Activated CD8-positive, alpha-beta memory T cell treated with anti-CD3 and anti-CD28 coated beads, Interleukin-2, amount 10 ng/mL, durations not matched to agents 7 days and 5 days (primary cell): ENCODE measurements at regions not wholly inside any gene's neighbourhood (a gene's known extent, or its start where the extent isn't known, plus 50 kb on each side); places are given as distances from the start of the nearest gene placed in this dataset.

Source experiments
- ATAC-seq: fragments of 150-1000 bp; cut with Tn5 transposase; one replicate; pipeline ENCODE4 v1.10.0; 2021; ENCODE audit warnings: moderate library complexity
- CTCF ChIA-PET: fragments of 350-600 bp; sonication (Branson Sonifier 250); formaldehyde crosslinking; loops from one replicate; lab custom pipeline; 2021; ENCODE audit warnings: antibody characterized with exemption; lab: Charles Lee
- DNase-seq: peaks from one replicate; pipeline ENCODE4 v3.0.0-alpha.2; 2020
- H3K27ac Mint-ChIP-seq: one replicate; pipeline ENCODE4 v1.8.0; 2021; ENCODE audit warnings: mild to moderate bottlenecking, mixed read lengths
- H3K27me3 Mint-ChIP-seq: one replicate; pipeline ENCODE4 v1.8.0; 2021; ENCODE audit warnings: mixed read lengths
- H3K36me3 Mint-ChIP-seq: one replicate; pipeline ENCODE4 v1.8.0; 2021; ENCODE audit warnings: mild to moderate bottlenecking, mixed read lengths
- H3K4me1 Mint-ChIP-seq: one replicate; pipeline ENCODE4 v1.8.0; 2021; ENCODE audit warnings: mixed read lengths
- H3K4me3 Mint-ChIP-seq: one replicate; pipeline ENCODE4 v1.8.0; 2021; ENCODE audit warnings: mild to moderate bottlenecking, moderate library complexity, mixed read lengths
- H3K9me3 Mint-ChIP-seq: one replicate; pipeline ENCODE4 v1.8.0; 2022; ENCODE audit warnings: low read depth, mixed read lengths

DNA sequence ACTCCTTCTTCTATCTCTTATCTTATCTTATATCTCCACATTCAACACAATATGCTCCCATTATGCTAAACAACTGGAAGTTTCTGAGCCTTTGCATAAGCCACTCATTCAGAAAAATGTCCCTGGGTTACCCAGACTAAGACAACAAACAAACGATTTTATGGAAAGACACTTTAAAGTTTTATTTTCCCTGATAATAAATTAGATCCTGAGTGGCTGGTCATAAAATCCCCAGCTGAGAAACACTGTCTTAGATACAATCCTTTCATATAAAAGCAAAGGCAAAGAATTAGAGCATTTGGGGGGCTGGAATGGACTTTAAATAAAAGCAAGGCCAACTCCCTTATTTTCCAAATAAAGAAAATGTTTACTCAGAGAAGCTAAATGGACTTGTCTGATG lies 322.3 kb downstream of the GBE1 start:
- no peak overlapping the region for H3K4me3 Mint-ChIP-seq
- no peaks in the 10 kb centered on the region for H3K9me3 Mint-ChIP-seq
- no peak for ATAC-seq
- DNase-seq, result no peak
- no peaks in the 10 kb centered on the region for H3K27me3 Mint-ChIP-seq
- H3K36me3 Mint-ChIP-seq, result no peaks in the 10 kb centered on the region
- no peaks in the 10 kb centered on the region for H3K4me1 Mint-ChIP-seq
- CTCF ChIA-PET, result no interaction called here
- H3K27ac Mint-ChIP-seq, result no peak overlapping the region

DNA sequence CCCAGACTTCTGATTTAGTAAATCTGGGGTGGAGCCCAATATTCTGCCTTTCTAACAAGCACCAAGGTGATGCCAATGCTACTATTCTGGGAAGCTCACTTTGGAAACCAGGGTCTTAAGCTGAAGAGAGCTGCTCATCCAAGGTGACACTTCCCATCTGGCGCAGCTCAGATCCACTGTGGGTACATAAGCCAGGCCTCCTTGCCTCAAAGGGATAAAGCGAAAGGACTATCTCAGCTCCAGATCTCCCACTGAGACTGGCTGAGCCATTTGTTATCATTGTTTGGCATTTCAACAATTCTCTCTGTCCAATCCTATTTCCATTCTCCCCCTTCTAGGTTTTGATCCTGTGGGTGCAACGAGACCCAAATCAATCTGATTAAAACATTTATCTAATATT lies 323.8 kb downstream of the GBE1 start:
- DNase-seq (no peak), ATAC-seq (no peak)
- CTCF ChIA-PET, result no interaction called here
- H3K27me3 Mint-ChIP-seq, result no peaks in the 10 kb centered on the region
- H3K27ac Mint-ChIP-seq, result no peak overlapping the region
- no peak overlapping the region for H3K4me3 Mint-ChIP-seq
- H3K36me3 Mint-ChIP-seq, result no peaks in the 10 kb centered on the region
- no peaks in the 10 kb centered on the region for H3K9me3 Mint-ChIP-seq
- H3K4me1 Mint-ChIP-seq, result no peaks in the 10 kb centered on the region

DNA sequence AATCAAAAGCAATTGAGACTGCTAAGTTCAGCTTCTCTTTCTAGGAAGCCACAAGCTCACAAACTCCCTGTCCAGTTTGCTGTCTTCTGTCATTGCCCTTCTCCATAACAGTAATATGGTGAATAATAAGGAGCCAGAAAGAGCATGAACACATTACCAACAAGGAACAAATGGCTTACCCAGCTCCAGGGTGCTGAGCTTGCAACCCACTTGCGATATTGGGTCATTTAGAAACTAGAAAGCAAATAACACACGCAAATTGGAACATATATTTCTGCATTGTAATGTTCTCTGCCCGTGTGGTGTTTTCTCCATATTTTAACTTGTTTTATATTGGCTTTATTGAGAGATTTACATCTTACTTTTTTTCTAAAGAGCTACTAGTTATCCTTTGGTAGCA lies 325.3 kb downstream of the GBE1 start:
- no peak overlapping the region for H3K27ac Mint-ChIP-seq

DNA sequence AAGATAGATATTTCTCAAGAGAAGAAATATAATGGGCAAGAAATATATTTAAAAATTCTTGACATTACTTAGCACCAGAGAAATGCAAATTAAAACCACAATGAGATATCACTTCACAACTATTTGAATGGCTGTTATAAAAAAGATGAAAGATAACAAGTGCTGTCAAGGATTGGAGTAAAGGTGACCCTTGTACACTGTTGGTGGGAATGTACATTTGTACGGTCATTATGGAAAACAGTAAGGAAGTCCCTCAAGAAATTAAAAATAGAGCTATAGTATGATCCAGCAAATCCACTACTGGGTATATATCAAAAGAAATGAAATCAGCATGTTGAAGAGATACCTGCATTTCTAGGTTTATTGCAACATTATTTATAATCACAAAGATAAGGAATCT lies 326.4 kb downstream of the GBE1 start:
- CTCF ChIA-PET, result no interaction called here
- Mint-ChIP-seq H3K27me3 (no peaks in the 10 kb centered on the region), H3K9me3 (no peaks in the 10 kb centered on the region), H3K4me3 (no peak overlapping the region), H3K36me3 (no peaks in the 10 kb centered on the region), H3K27ac (no peak overlapping the region), H3K4me1 (no peaks in the 10 kb centered on the region)
- no peak for DNase-seq
- ATAC-seq, result no peak

More for the DNA sequence above, 325.3 kb downstream of the GBE1 start:
- Mint-ChIP-seq H3K27me3 (no peaks in the 10 kb centered on the region), H3K36me3 (no peaks in the 10 kb centered on the region), H3K9me3 (no peaks in the 10 kb centered on the region), H3K4me3 (no peak overlapping the region), H3K4me1 (no peaks in the 10 kb centered on the region)
- no peak for ATAC-seq
- DNase-seq, result no peak
- CTCF ChIA-PET, result no interaction called here

DNA sequence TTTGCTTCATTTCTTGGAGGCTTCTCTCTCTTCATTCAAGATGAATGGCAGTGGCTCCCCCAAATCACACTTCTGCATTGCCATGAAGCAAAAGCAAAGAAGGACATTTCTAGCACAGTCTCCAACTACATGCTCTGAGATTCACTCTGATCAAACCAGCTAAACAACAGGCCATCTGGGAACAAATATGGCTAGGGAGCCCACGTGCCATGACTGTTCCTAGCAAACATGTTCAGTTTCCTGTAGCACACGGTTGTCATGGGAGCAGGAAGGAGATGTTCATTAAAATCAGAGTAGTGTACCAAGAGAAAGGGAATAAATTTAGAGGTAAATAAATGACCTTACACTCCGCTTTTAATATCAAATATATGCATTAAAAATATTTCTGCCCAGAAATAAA lies 327.3 kb downstream of the GBE1 start:
- Mint-ChIP-seq H3K27me3 (no peaks in the 10 kb centered on the region), H3K9me3 (no peaks in the 10 kb centered on the region), H3K36me3 (no peaks in the 10 kb centered on the region), H3K4me1 (no peaks in the 10 kb centered on the region), H3K27ac (no peak overlapping the region), H3K4me3 (no peak overlapping the region)
- no peak for ATAC-seq
- CTCF ChIA-PET, result no interaction called here
- DNase-seq, result no peak

DNA sequence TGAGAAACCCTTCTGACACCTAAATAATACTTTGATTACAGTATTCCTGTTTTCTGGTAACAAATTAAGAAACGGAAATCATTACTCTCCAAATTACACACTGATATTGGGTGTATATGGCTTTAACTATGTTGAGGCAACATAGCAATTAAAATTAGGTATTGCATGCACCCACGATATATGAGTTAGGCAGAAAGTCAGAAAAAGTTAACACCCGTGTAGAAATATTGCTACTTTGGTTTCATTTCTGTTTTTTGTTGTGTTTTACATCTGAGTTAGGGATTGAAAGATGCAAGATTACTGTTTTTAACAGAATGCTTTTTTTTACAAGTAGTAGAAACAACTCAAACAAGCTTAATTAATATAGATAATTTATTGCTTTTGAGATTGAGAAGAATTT lies 327.8 kb downstream of the GBE1 start:
- no peak overlapping the region for H3K4me3 Mint-ChIP-seq
- H3K27ac Mint-ChIP-seq, result no peak overlapping the region
- DNase-seq, result no peak

DNA sequence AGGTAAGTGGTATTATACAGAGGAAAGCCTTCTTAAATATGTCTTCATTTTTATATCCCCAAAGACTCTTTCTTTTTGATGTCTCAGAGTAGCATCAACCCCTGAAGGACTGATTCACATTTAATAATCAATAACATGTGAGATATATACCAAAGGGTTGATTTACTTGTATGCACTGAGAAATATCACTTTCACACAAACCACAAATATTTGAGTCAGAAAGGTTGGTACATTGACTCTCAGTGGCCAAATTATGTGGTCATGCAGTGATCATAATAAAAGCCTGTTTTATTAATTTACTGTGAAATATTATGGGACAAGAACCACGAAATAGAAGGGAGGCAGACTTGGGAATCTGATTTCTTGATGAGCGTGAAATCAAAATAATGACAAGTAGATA lies 329.0 kb downstream of the GBE1 start:
- Mint-ChIP-seq H3K4me1 (no peaks in the 10 kb centered on the region), H3K9me3 (no peaks in the 10 kb centered on the region), H3K27me3 (no peaks in the 10 kb centered on the region), H3K36me3 (no peaks in the 10 kb centered on the region), H3K27ac (no peak overlapping the region), H3K4me3 (no peak overlapping the region)
- ATAC-seq (no peak), DNase-seq (no peak)
- CTCF ChIA-PET, result no interaction called here

More for the DNA sequence above, 327.8 kb downstream of the GBE1 start:
- CTCF ChIA-PET, result no interaction called here
- Mint-ChIP-seq H3K4me1 (no peaks in the 10 kb centered on the region), H3K36me3 (no peaks in the 10 kb centered on the region), H3K27me3 (no peaks in the 10 kb centered on the region), H3K9me3 (no peaks in the 10 kb centered on the region)
- ATAC-seq, result no peak

DNA sequence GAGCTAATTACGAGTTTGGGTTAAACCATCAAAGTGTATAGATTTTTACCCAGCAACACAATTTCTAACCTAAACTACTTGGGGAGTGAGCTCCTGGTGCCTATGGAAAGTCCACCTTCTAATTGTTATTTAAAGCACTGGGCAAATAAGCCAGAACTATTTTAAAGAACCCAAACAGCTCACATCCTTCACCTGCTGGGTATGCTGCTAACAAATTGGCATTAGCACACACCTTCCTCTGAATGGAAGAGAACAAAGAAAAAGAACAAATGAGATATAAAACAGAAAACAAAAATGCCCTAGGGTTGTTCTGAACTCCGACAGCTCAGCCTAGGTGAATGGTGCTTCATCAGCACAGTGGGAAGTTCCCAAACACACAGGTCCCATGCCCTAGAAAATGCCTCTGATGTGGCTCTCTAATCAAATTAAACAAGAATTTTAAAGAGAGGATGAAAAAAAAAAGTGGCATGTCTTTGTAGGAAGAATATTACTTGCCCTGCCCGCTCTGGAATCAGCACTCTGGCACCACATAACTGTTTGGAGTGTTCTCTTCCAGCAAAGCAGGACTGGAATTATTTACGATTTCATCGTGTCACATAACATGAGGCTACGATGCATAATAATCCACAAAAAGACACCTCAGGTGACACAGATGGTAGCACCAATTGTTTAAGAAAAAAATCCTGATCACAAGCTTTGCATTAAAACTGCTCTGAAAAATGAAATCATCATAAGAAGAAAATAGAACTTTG lies 334.4 kb downstream of the GBE1 start:
- no peaks in the 10 kb centered on the region for H3K9me3 Mint-ChIP-seq
- no peaks in the 10 kb centered on the region for H3K4me1 Mint-ChIP-seq
- DNase-seq (no peak), ATAC-seq (no peak)
- no peak overlapping the region for H3K4me3 Mint-ChIP-seq
- CTCF ChIA-PET, result no interaction called here
- no peaks in the 10 kb centered on the region for H3K27me3 Mint-ChIP-seq
- no peaks in the 10 kb centered on the region for H3K36me3 Mint-ChIP-seq
- no peak overlapping the region for H3K27ac Mint-ChIP-seq

DNA sequence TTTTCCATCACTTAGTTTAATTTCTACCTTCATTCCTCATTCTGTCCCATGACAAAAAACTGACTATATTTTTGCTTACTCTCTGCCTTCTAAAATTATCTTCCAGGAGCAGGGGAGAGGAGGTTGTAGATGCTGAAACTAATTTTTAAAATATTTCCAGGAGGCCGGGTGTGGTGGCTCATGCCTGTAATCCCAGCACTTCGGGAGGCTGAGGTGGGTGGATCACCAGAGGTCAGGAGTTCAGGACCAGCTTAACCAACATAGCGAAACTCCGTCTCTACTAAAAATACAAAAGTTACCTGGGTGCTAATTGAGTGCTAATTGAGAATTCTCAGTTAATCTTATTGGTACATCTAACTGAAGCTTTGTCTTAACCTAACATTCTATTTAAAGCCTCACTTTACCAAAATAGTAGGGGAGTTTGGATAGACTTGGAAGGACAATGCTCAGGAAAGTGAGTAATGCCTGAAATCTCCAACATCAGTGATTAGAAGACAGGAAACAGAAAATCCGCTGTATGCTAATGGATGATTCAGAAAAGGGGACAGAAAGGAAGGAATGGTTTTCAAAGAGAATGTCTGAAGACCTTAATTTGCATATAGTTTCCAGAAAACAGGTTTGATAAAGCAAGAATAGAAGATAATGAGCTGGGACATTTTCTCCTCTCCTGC lies 336.1 kb downstream of the GBE1 start:
- no peak overlapping the region for H3K27ac Mint-ChIP-seq
- H3K4me3 Mint-ChIP-seq, result no peak overlapping the region
- DNase-seq (no peak), ATAC-seq (no peak)
- H3K4me1 Mint-ChIP-seq, result no peaks in the 10 kb centered on the region
- no peaks in the 10 kb centered on the region for H3K9me3 Mint-ChIP-seq
- H3K27me3 Mint-ChIP-seq, result no peaks in the 10 kb centered on the region
- H3K36me3 Mint-ChIP-seq, result no peaks in the 10 kb centered on the region
- CTCF ChIA-PET, result no interaction called here

DNA sequence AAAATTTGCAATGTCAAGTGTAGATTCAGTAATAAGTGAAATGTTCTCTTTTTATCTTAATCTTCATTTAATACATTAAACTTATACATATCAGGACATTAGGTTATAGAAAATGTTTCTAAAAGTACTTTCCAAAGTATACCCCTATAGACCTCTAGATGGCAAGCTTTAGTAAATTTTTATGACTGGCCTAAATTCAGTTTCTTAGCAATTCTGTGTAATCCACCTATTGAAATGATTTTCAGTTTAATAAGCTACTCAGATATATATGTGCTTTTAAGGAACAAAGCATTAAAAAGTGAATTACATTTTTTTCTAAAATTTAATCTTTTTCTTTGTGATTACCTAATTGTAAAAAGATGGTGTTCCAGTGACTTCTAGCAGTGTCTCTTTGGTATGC lies 342.2 kb downstream of the GBE1 start:
- H3K27ac Mint-ChIP-seq, result no peak overlapping the region
- no peaks in the 10 kb centered on the region for H3K9me3 Mint-ChIP-seq
- no peak overlapping the region for H3K4me3 Mint-ChIP-seq
- DNase-seq, result no peak
- H3K27me3 Mint-ChIP-seq, result no peaks in the 10 kb centered on the region
- H3K36me3 Mint-ChIP-seq, result no peaks in the 10 kb centered on the region
- CTCF ChIA-PET, result no interaction called here
- ATAC-seq, result no peak
- no peaks in the 10 kb centered on the region for H3K4me1 Mint-ChIP-seq

DNA sequence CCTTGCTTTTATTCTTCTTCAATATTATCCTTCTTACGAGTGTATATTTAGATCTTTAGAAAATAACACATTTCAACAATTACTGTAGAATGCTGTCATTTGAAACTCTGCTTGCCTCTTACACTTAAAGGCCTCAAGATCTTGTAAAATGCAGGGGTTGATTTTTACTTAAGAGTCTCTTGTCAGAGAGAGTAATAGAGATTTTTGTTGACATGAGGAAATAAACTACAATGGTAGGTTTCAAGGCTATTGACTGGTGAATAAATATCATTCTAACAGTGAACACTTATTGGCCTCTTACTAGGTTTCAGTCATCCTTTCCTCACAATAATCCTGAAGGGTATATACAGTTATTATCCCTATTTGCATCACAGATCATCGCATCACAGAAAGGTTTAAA lies 344.6 kb downstream of the GBE1 start:
- CTCF ChIA-PET, result no interaction called here

DNA sequence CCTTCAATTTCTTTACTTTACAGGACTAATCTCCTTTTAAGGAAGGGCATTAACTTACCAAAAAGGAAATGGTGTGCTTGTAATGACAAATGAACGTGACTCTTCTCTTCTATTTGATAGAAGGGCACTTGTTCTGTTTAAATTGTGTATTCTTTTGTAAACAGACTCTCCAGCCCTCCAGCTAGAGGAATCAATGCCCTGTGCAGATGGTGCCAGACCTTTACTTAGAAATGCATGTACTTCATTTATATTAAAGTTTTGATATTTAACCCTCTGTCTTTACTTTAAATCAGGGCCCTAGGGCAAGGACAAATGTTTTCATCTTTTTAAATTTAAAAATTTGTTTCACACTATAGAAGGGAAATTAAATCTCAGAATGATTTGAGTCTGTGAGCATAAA lies 355.1 kb downstream of the GBE1 start:
- DNase-seq (no peak), ATAC-seq (no peak)
- no peaks in the 10 kb centered on the region for H3K27me3 Mint-ChIP-seq
- no peaks in the 10 kb centered on the region for H3K9me3 Mint-ChIP-seq
- H3K4me3 Mint-ChIP-seq, result no peak overlapping the region
- CTCF ChIA-PET, result no interaction called here
- no peak overlapping the region for H3K27ac Mint-ChIP-seq
- no peaks in the 10 kb centered on the region for H3K4me1 Mint-ChIP-seq
- H3K36me3 Mint-ChIP-seq, result no peaks in the 10 kb centered on the region

More for the DNA sequence above, 344.6 kb downstream of the GBE1 start:
- Mint-ChIP-seq H3K36me3 (no peaks in the 10 kb centered on the region), H3K4me3 (no peak overlapping the region), H3K4me1 (no peaks in the 10 kb centered on the region), H3K27ac (no peak overlapping the region), H3K27me3 (no peaks in the 10 kb centered on the region), H3K9me3 (no peaks in the 10 kb centered on the region)
- ATAC-seq (no peak), DNase-seq (no peak)

DNA sequence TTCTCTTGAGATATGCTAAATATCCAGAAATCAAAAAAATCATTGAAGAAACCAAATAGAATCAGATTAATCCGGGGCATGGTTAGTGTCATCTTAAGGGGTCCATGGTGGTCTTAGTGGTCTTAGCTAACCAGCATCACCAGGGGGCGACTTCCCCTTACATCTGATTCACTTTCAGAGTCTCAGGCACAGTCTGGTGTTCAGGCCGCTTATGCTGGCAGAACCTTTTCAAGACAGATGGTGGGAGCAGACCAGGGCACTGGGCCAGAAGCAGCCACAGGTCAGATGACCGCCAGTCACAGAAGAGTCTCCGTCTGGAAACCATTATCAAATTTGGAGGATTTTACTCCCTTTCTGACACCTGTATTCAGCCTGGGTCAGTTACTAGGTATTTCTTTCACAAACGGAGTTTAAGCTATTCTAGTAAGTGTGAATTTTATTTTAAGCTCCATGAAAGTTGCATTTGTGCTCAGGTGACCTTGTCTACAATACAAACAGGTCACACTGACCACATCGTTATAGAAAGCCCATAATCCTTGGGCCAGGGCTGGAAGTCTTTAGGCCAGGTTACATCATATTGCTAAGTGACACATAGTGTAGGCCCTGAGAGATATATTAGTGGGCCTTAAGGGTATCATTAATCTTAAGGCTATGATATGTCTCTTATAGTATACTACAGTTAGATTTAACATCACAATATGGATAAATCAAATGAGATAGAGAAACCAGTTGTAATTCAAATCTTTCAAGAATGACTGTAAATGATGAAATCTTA lies 365.5 kb downstream of the GBE1 start:
- H3K9me3 Mint-ChIP-seq, result no peaks in the 10 kb centered on the region
- no peak overlapping the region for H3K4me3 Mint-ChIP-seq
- H3K36me3 Mint-ChIP-seq, result no peaks in the 10 kb centered on the region
- H3K27me3 Mint-ChIP-seq, result no peaks in the 10 kb centered on the region
- no peak overlapping the region for H3K27ac Mint-ChIP-seq
- H3K4me1 Mint-ChIP-seq, result no peaks in the 10 kb centered on the region
- DNase-seq, result no peak
- ATAC-seq, result no peak
- CTCF ChIA-PET, result no interaction called here
